ENCODE measurements at regions not wholly inside any gene's neighbourhood (a gene's known extent, or its start where the extent isn't known, plus 50 kb on each side); places are given as distances from the start of the nearest gene placed in this dataset.
"Not testable (repeated sequence)": the region's sequence is repeated elsewhere in the genome, so short reads cannot be mapped to it uniquely, and the experiment has no call there.

- no peak for DNase-seq
These were observed 397.7 kb upstream of the HS3ST5 start for GRCh38 chr6:114740547-114740946.

- DNase-seq: no peak
These were observed 396.8 kb upstream of the HS3ST5 start for GRCh38 chr6:114739656-114740055.

- DNase-seq: no peak
These were observed 392.4 kb upstream of the HS3ST5 start for GRCh38 chr6:114735025-114735735.

- DNase-seq: no peak
These were observed 390.8 kb upstream of the HS3ST5 start for GRCh38 chr6:114733596-114733995.

- no peak for DNase-seq
These were observed 376.0 kb upstream of the HS3ST5 start for GRCh38 chr6:114718716-114719270.

- DNase-seq: no peak
These were observed 375.4 kb upstream of the HS3ST5 start for GRCh38 chr6:114718186-114718585.

GRCh38 chr6:114714836-114715507, 372.1 kb upstream of the HS3ST5 start:
- DNase-seq: no peak

GRCh38 chr6:114713690-114714089, 370.9 kb upstream of the HS3ST5 start:
- no peak for DNase-seq

GRCh38 chr6:114712129-114712662, 369.4 kb upstream of the HS3ST5 start:
- no peak for DNase-seq

GRCh38 chr6:114707081-114707620, 364.3 kb upstream of the HS3ST5 start:
- no peak for DNase-seq

- no peak for DNase-seq
These were observed 347.8 kb upstream of the HS3ST5 start for GRCh38 chr6:114690625-114691024.

GRCh38 chr6:114659513-114659912, 316.7 kb upstream of the HS3ST5 start:
- DNase-seq: no peak

GRCh38 chr6:114651611-114652010, 308.8 kb upstream of the HS3ST5 start:
- no peak for DNase-seq

GRCh38 chr6:114650891-114651290, 308.1 kb upstream of the HS3ST5 start:
- DNase-seq: no peak

GRCh38 chr6:114649298-114649697, 306.5 kb upstream of the HS3ST5 start:
- no peak for DNase-seq

- DNase-seq: no peak
These were observed 306.0 kb upstream of the HS3ST5 start for GRCh38 chr6:114648847-114649246.

GRCh38 chr6:114638341-114638740, 295.5 kb upstream of the HS3ST5 start:
- DNase-seq: no peak

- DNase-seq: no peak
These were observed 291.2 kb upstream of the HS3ST5 start for GRCh38 chr6:114634016-114634415.

- not testable (repeated sequence) for DNase-seq
These were observed 283.4 kb upstream of the HS3ST5 start for GRCh38 chr6:114626226-114626625.

- DNase-seq: no peak
These were observed 276.9 kb upstream of the HS3ST5 start for GRCh38 chr6:114619621-114620200.

GRCh38 chr6:114611696-114612095, 268.9 kb upstream of the HS3ST5 start:
- DNase-seq: no peak

- no peak for DNase-seq
These were observed 265.3 kb upstream of the HS3ST5 start for GRCh38 chr6:114608091-114608490.

GRCh38 chr6:114605656-114606055, 262.8 kb upstream of the HS3ST5 start:
- no peak for DNase-seq
